MM.1S (cell line): ENCODE measurements at regions not wholly inside any gene's neighbourhood (a gene's known extent, or its start where the extent isn't known, plus 50 kb on each side); places are given as distances from the start of the nearest gene placed in this dataset.

Experiments used
- DNase-seq: peaks from one replicate; pipeline ENCODE4 v3.0.0-alpha.2; 2015
- H2AFZ ChIP-seq: fragments of 300-600 bp; sonication (generic); 2 replicates; pipeline ENCODE4 v1.6.0; 2016; ENCODE audit warnings: antibody characterized with exemption, low read length
- H3F3A ChIP-seq: fragments of 300-600 bp; sonication (generic); 2 replicates; pipeline ENCODE4 v1.6.1; 2016; ENCODE audit warnings: mild to moderate bottlenecking, antibody characterized with exemption, low read length, moderate library complexity, mixed read lengths; ENCODE audit not compliant: insufficient read depth
- H3K27ac ChIP-seq: fragments of 300-600 bp; sonication (generic); 2 replicates; pipeline ENCODE4 v1.5.1; 2016; ENCODE audit warnings: mild to moderate bottlenecking, low read length
- H3K27me3 ChIP-seq: fragments of 300-600 bp; sonication (generic); replicated peaks from 2 replicates; pipeline ENCODE4 v1.6.0; 2016; ENCODE audit warnings: low read length; ENCODE audit not compliant: insufficient read depth
- H3K36me3 ChIP-seq: fragments of 300-600 bp; sonication (generic); replicated peaks from 2 replicates; pipeline ENCODE4 v1.6.1; 2016; ENCODE audit warnings: mild to moderate bottlenecking, low read length, mixed read lengths; ENCODE audit not compliant: insufficient read depth
- H3K4me1 ChIP-seq: fragments of 300-600 bp; sonication (generic); 2 replicates; pipeline ENCODE4 v1.6.1; 2016; ENCODE audit warnings: low read length, mixed read lengths
- H3K4me2 ChIP-seq: fragments of 300-600 bp; sonication (generic); 2 replicates; pipeline ENCODE4 v1.6.0; 2016; ENCODE audit warnings: low read depth, low read length
- H3K4me3 ChIP-seq: fragments of 300-600 bp; sonication (generic); 2 replicates; pipeline ENCODE4 v1.5.1; 2016; ENCODE audit warnings: low read length, mixed read lengths
- H3K79me2 ChIP-seq: fragments of 300-600 bp; sonication (generic); 2 replicates; pipeline ENCODE4 v1.6.1; 2016; ENCODE audit warnings: mixed run types, low read length, mixed read lengths
- H3K9ac ChIP-seq: fragments of 300-600 bp; sonication (generic); 2 replicates; pipeline ENCODE4 v1.6.1; 2016; ENCODE audit warnings: low read length, mixed read lengths
- H3K9me2 ChIP-seq: fragments of 300-600 bp; sonication (generic); replicated peaks from 2 replicates; pipeline ENCODE4 v1.6.1; 2016; ENCODE audit warnings: mild to moderate bottlenecking, low read length, mixed read lengths; ENCODE audit not compliant: insufficient read depth
- H3K9me3 ChIP-seq: fragments of 300-600 bp; sonication (generic); replicated peaks from 2 replicates; pipeline ENCODE4 v1.6.1; 2016; ENCODE audit warnings: mild to moderate bottlenecking, low read length, mixed read lengths; ENCODE audit not compliant: insufficient read depth
- H4K20me1 ChIP-seq: fragments of 300-600 bp; sonication (generic); 2 replicates; pipeline ENCODE4 v1.6.1; 2016; ENCODE audit warnings: mild to moderate bottlenecking, low read length, moderate library complexity, mixed read lengths; ENCODE audit not compliant: insufficient read depth
- CTCF ChIP-seq: fragments of 300-600 bp; sonication (generic); IDR thresholded peaks from 2 replicates; pipeline ENCODE4 v1.5.1; 2016; ENCODE audit warnings: antibody characterized with exemption, low read length, mixed read lengths
- EZH2 ChIP-seq: fragments of 300-600 bp; sonication (generic); optimal IDR thresholded peaks from 2 replicates; pipeline ENCODE3; 2017; ENCODE audit warnings: low read depth, mild to moderate bottlenecking, antibody characterized with exemption, low read length, mixed read lengths
- EZH2phosphoT487 ChIP-seq: fragments of 300-600 bp; sonication (generic); IDR thresholded peaks from 2 replicates; pipeline ENCODE4 v1.6.1; 2018; ENCODE audit warnings: antibody characterized with exemption, low read length

- no peak overlapping the region for H3K27ac ChIP-seq
- H4K20me1 ChIP-seq: no peaks in the 10 kb centered on the region
- no peaks in the 10 kb centered on the region for H3K4me1 ChIP-seq
- H3K9me3 ChIP-seq: no peaks in the 10 kb centered on the region
- H3K4me2 ChIP-seq: no peak overlapping the region
- H3K9ac ChIP-seq: no peak overlapping the region
- no peaks in the 10 kb centered on the region for H3F3A ChIP-seq
- H3K4me3 ChIP-seq: no peak overlapping the region
- DNase-seq: no peak
- H2AFZ ChIP-seq: no peak overlapping the region
- no peaks in the 10 kb centered on the region for H3K79me2 ChIP-seq
- H3K36me3 ChIP-seq: no peaks in the 10 kb centered on the region
- no peak for TF ChIP-seq CTCF
- TF ChIP-seq EZH2phosphoT487: no peak
- no peak for TF ChIP-seq EZH2
- H3K9me2 ChIP-seq: no peaks in the 10 kb centered on the region
- no peaks in the 10 kb centered on the region for H3K27me3 ChIP-seq
Observed at GRCh38 chrX:28312259-28312658, 275.0 kb upstream of the IL1RAPL1 start.

GRCh38 chrX:28311466-28311865, 275.8 kb upstream of the IL1RAPL1 start:
- Histone ChIP-seq H3K27me3 (no peaks in the 10 kb centered on the region), H3K4me2 (no peak overlapping the region), H3K4me1 (no peaks in the 10 kb centered on the region), H3F3A (no peaks in the 10 kb centered on the region), H3K4me3 (no peak overlapping the region), H3K9ac (no peak overlapping the region), H3K9me3 (no peaks in the 10 kb centered on the region), H3K9me2 (no peaks in the 10 kb centered on the region), H3K27ac (no peak overlapping the region), H3K79me2 (no peaks in the 10 kb centered on the region), H2AFZ (no peak overlapping the region), H3K36me3 (no peaks in the 10 kb centered on the region), H4K20me1 (no peaks in the 10 kb centered on the region)
- no peak for DNase-seq
- TF ChIP-seq EZH2phosphoT487 (no peak), CTCF (no peak), EZH2 (no peak)

- H3K9me2 ChIP-seq: no peaks in the 10 kb centered on the region
- H3F3A ChIP-seq: no peaks in the 10 kb centered on the region
- no peak overlapping the region for H3K9ac ChIP-seq
- H3K9me3 ChIP-seq: no peaks in the 10 kb centered on the region
- TF ChIP-seq EZH2phosphoT487 (no peak), CTCF (no peak)
- H3K4me2 ChIP-seq: no peak overlapping the region
- H4K20me1 ChIP-seq: no peaks in the 10 kb centered on the region
- DNase-seq: no peak
- no peaks in the 10 kb centered on the region for H3K79me2 ChIP-seq
- H3K4me3 ChIP-seq: no peak overlapping the region
- H2AFZ ChIP-seq: no peak overlapping the region
- H3K36me3 ChIP-seq: no peaks in the 10 kb centered on the region
- H3K4me1 ChIP-seq: no peaks in the 10 kb centered on the region
- no peaks in the 10 kb centered on the region for H3K27me3 ChIP-seq
- H3K27ac ChIP-seq: no peak overlapping the region
Observed at GRCh38 chrX:28303486-28303885, 283.8 kb upstream of the IL1RAPL1 start.
